HG02610 (cell line): ENCODE measurements at regions not wholly inside any gene's neighbourhood (a gene's known extent, or its start where the extent isn't known, plus 50 kb on each side); places are given as distances from the start of the nearest gene placed in this dataset.

Experiments used
- ATAC-seq: cut with Tn5 transposase; IDR thresholded peaks from one replicate; pipeline ENCODE4 v1.9.1; 2021; ENCODE audit warnings: mild to moderate bottlenecking, moderate library complexity; ENCODE audit not compliant: unreplicated experiment

GRCh38 chr16:49081554-49081953 lies 200.1 kb downstream of the CBLN1 start:
- ATAC-seq, result no peak

GRCh38 chr16:49081086-49081485 lies 200.6 kb downstream of the CBLN1 start:
- ATAC-seq, result no peak

- ATAC-seq, result no peak
Observed at GRCh38 chr16:49078571-49078970, 203.1 kb downstream of the CBLN1 start.

- no peak for ATAC-seq
Observed at GRCh38 chr16:49078104-49078503, 203.5 kb downstream of the CBLN1 start.

- no peak for ATAC-seq
Observed at GRCh38 chr16:49075709-49076108, 205.9 kb downstream of the CBLN1 start.

- no peak for ATAC-seq
Observed at GRCh38 chr16:49068224-49068623, 213.4 kb downstream of the CBLN1 start.

GRCh38 chr16:49067776-49068175 lies 213.9 kb downstream of the CBLN1 start:
- no peak for ATAC-seq

GRCh38 chr16:49061137-49061714 lies 220.4 kb downstream of the CBLN1 start:
- ATAC-seq, result no peak

- no peak for ATAC-seq
Observed at GRCh38 chr16:49060728-49061127, 220.9 kb downstream of the CBLN1 start.

- ATAC-seq, result no peak
Observed at GRCh38 chr16:49058382-49058781, 223.3 kb downstream of the CBLN1 start.

- no peak for ATAC-seq
Observed at GRCh38 chr16:49057936-49058335, 223.7 kb downstream of the CBLN1 start.

GRCh38 chr16:49057391-49057790 lies 224.2 kb downstream of the CBLN1 start:
- no peak for ATAC-seq

- ATAC-seq, result no peak
Observed at GRCh38 chr16:49056546-49056945, 225.1 kb downstream of the CBLN1 start.

- no peak for ATAC-seq
Observed at GRCh38 chr16:49055824-49056545, 225.7 kb downstream of the CBLN1 start.

- no peak for ATAC-seq
Observed at GRCh38 chr16:49055291-49055690, 226.3 kb downstream of the CBLN1 start.

- ATAC-seq, result no peak
Observed at GRCh38 chr16:49054606-49055005, 227.0 kb downstream of the CBLN1 start.

- no peak for ATAC-seq
Observed at GRCh38 chr16:49052846-49053245, 228.8 kb downstream of the CBLN1 start.

- no peak for ATAC-seq
Observed at GRCh38 chr16:49051576-49051975, 230.1 kb downstream of the CBLN1 start.

GRCh38 chr16:49050607-49051006 lies 231.0 kb downstream of the CBLN1 start:
- ATAC-seq, result no peak

GRCh38 chr16:49049644-49050043 lies 232.0 kb downstream of the CBLN1 start:
- no peak for ATAC-seq

GRCh38 chr16:49049191-49049590 lies 232.4 kb downstream of the CBLN1 start:
- no peak for ATAC-seq

- no peak for ATAC-seq
Observed at GRCh38 chr16:49048557-49048956, 233.1 kb downstream of the CBLN1 start.

GRCh38 chr16:49036126-49036525 lies 245.5 kb downstream of the CBLN1 start:
- no peak for ATAC-seq
